ENCODE measurements at regions not wholly inside any gene's neighbourhood (a gene's known extent, or its start where the extent isn't known, plus 50 kb on each side); places are given as distances from the start of the nearest gene placed in this dataset.

DNA sequence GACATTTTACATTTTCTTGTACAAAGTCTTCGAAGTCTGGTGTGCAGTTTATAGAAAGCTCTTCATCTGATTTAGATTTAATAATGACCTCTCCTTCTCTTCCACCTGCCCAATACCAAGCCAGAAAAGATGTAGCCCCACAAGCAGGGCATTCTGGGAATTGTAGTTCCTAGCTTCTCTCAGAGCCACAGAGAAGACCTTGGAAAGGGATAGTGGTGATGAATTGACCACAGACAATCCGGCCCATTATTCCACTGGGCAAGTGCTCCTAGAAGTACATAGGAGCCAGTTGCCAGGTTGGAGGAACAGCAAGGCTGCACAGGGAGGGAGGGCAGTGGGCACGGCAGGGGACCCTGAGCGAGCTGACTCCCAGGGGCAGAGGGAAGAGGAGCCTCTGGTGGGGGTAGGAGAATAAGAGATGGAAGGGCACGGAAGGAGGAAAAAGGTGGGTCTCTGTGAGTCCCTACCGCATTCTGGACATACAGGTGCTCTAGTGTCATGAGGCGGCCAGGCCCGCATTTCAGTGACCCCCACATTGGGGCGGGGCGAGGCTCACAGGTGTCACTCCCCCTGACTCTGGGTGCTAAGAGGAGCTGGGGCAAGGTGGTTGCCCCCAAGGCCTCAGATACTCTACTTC is 152.5 kb upstream of the HAAO start:
- intact Hi-C loops (cut with DNase I; ENCODE audit: low total_unique reads) (loop anchor here (5.0 to 10.0 kb wide), 3 partner anchors 118 to 592 kb away; no protein-coding TSS in a partner anchor), in situ Hi-C loops (cut with MboI; ENCODE audit: low pct_ligation_motif_present in 1 of 4, low pct_unique_long_range_greater_than_20kb in 1 of 4, low sequenced_read_pairs in 3 of 4) (loop anchor here in 3 of 4 donors (10.0 to 25.0 kb wide), 2 partner anchors 108 to 540 kb away; no protein-coding TSS in a partner anchor)
- Histone ChIP-seq H3K27me3 (no peaks in the 10 kb centered on the region), H3K27ac (no peak overlapping the region), H3K9me3 (no peaks in the 10 kb centered on the region), H3K4me1 (peaks cover 0 to 10% (median 9%) of the 10 kb centered on the region in 4 donors), H3K4me3 (no peak overlapping the region), H3K36me3 (no peaks in the 10 kb centered on the region)
- no peak for DNase-seq
- 92 to 93% methylated on average over 1 to 10 of the region's 10 CpGs for WGBS, 2 donors (ENCODE audit: low coverage in 1 of 2)
- no peak for TF ChIP-seq POLR2AphosphoS5 (IDR thresholded peaks at IDR 0.05)
- TF ChIP-seq, protein P1, sequence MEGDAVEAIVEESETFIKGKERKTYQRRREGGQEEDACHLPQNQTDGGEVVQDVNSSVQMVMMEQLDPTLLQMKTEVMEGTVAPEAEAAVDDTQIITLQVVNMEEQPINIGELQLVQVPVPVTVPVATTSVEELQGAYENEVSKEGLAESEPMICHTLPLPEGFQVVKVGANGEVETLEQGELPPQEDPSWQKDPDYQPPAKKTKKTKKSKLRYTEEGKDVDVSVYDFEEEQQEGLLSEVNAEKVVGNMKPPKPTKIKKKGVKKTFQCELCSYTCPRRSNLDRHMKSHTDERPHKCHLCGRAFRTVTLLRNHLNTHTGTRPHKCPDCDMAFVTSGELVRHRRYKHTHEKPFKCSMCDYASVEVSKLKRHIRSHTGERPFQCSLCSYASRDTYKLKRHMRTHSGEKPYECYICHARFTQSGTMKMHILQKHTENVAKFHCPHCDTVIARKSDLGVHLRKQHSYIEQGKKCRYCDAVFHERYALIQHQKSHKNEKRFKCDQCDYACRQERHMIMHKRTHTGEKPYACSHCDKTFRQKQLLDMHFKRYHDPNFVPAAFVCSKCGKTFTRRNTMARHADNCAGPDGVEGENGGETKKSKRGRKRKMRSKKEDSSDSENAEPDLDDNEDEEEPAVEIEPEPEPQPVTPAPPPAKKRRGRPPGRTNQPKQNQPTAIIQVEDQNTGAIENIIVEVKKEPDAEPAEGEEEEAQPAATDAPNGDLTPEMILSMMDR (IDR thresholded peaks at IDR 0.05), result no peak
- TF ChIP-seq POLR2A (IDR thresholded peaks at IDR 0.05), result no peak
- no peak for TF ChIP-seq EP300 (IDR thresholded peaks at IDR 0.05; ENCODE audit: low read depth)

DNA sequence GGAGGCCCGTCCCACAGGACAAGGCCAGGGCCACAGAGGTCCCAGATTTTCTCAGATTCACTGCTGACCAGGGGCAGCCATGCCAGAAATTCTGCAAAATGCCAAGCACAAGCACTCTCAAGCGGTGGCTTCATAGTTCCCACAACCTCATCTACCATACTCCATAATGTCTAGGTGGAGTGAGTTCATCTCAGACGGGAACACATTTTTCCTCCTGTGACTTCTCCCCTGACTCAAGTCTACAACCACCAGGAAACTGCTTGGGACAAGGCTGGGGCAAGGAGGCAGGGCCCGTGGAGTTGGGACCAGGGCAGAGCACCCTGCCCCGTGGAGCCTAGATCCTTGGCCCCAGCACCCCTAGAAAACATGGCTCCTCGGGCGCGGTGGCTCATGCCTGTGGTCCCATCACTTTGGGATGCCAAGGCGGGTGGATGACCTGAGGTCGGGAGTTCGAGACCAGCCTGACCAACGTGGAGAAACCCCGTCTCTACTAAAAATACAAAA is 150.7 kb upstream of the HAAO start:
- in situ Hi-C loops (cut with MboI; ENCODE audit: low pct_ligation_motif_present in 1 of 4, low pct_unique_long_range_greater_than_20kb in 1 of 4, low sequenced_read_pairs in 3 of 4), result loop anchor here in 3 of 4 donors (10.0 to 25.0 kb wide), 2 partner anchors 106 to 542 kb away; no protein-coding TSS in a partner anchor
- H3K27ac ChIP-seq, result no peak overlapping the region
- TF ChIP-seq POLR2AphosphoS5 (IDR thresholded peaks at IDR 0.05) (no peak), EP300 (IDR thresholded peaks at IDR 0.05; ENCODE audit: low read depth) (no peak)
- H3K4me1 ChIP-seq, result peaks cover 2 to 23% (median 22%) of the 10 kb centered on the region in 4 donors
- no peaks in the 10 kb centered on the region for H3K36me3 ChIP-seq
- WGBS, 2 donors (ENCODE audit: low coverage in 1 of 2), result 90% methylated on average over 13 of the region's 13 CpGs; no CpG with 5 or more reads in 1 of the 2 donors
- intact Hi-C loops (cut with DNase I; ENCODE audit: low total_unique reads), result loop anchor here (10.0 kb wide), 1 partner anchor 542 kb away; no protein-coding TSS in a partner anchor
- no peaks in the 10 kb centered on the region for H3K9me3 ChIP-seq
- no peak overlapping the region for H3K4me3 ChIP-seq
- no peak for DNase-seq
- no peaks in the 10 kb centered on the region for H3K27me3 ChIP-seq

DNA sequence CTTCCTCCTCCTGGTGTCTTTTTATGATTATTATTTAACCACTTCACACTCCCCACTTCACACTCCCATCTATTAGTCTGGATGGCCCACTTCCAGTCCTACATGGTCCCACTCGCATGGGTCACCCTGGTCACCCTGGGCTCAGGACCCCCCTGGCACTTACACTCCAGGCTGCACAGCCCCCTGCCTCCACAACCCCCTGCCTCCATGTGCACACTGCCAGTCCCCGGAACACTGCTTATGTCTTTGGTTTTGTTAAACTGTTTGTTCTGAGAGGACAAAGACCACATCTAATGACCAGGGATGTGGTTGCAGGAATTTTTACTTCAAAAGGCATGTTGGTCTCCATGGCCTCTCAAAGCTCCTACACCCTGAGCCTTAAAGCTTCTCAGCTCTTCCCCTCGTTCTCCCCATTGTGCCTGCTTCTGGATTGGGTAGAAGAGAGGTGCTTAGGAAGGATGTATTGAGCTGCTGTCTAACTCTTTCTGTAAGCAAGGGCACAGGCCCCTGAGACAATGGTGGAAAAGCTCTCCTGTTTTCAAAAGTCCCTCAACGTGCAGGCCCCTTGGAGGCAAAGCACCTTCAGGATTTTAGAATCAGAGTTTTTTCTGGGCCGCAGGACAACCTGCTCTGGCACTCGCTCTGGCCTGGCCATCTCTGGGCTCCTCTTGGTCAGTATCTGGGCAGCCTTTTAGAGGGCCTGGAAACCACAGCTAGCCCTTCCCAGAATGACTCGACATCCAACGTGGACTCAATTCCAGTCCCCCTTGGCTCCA is 150.0 kb upstream of the HAAO start:
- Histone ChIP-seq H3K27me3 (no peaks in the 10 kb centered on the region), H3K27ac (no peak overlapping the region), H3K9me3 (no peaks in the 10 kb centered on the region), H3K4me1 (peaks cover 2 to 23% (median 22%) of the 10 kb centered on the region in 4 donors), H3K36me3 (no peaks in the 10 kb centered on the region), H3K4me3 (no peak overlapping the region)
- intact Hi-C loops (cut with DNase I; ENCODE audit: low total_unique reads), result loop anchor here (10.0 kb wide), 1 partner anchor 542 kb away; no protein-coding TSS in a partner anchor
- WGBS, 2 donors (ENCODE audit: low coverage in 1 of 2), result 87 to 94% methylated on average over 4 to 8 of the region's 8 CpGs
- in situ Hi-C loops (cut with MboI; ENCODE audit: low pct_ligation_motif_present in 1 of 4, low pct_unique_long_range_greater_than_20kb in 1 of 4, low sequenced_read_pairs in 3 of 4), result loop anchor here in 3 of 4 donors (10.0 to 25.0 kb wide), 2 partner anchors 105 to 542 kb away; no protein-coding TSS in a partner anchor
- TF ChIP-seq POLR2AphosphoS5 (IDR thresholded peaks at IDR 0.05) (no peak), POLR2A (IDR thresholded peaks at IDR 0.05) (no peak), EP300 (IDR thresholded peaks at IDR 0.05; ENCODE audit: low read depth) (no peak)
- TF ChIP-seq, protein P1 (IDR thresholded peaks at IDR 0.05), result no peak
- no peak for DNase-seq

DNA sequence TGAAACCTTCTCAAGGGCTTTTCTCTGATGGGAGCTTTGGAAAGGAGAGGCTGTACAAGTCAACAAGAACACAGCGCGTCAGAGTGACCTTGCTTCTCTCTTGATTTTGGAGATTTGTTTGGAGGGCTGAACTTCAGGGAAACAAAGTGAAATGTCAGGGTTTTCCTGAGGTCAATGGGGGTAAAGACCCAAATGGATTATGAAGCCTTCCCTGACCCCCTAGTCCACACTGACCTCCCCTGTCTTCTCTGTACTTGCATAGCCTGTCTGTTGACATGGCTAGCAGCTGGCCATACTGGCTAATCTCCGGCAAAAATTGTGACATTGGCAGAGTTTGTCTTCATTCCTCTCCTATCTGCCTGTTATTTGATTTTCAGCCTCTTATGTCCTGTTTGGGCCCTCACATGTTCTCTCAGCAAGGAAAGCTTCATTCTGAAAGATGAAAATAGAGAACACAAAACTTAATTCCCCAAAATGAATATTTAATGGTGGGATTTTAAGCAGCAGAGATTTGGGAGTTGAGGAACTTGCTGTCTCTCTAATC is 149.3 kb upstream of the HAAO start:
- TF ChIP-seq EP300 (IDR thresholded peaks at IDR 0.05; ENCODE audit: low read depth) (no peak), POLR2AphosphoS5 (IDR thresholded peaks at IDR 0.05) (no peak)
- TF ChIP-seq, protein P1 (IDR thresholded peaks at IDR 0.05), result no peak
- no peaks in the 10 kb centered on the region for H3K36me3 ChIP-seq
- no peak for DNase-seq
- 91 to 100% methylated on average over 3 of the region's 3 CpGs for WGBS, 2 donors (ENCODE audit: low coverage in 1 of 2)
- H3K27ac ChIP-seq, result no peak overlapping the region
- intact Hi-C loops (cut with DNase I; ENCODE audit: low total_unique reads), result loop anchor here (10.0 kb wide), 1 partner anchor 543 kb away; no protein-coding TSS in a partner anchor
- H3K4me3 ChIP-seq, result no peak overlapping the region
- no peaks in the 10 kb centered on the region for H3K9me3 ChIP-seq
- H3K27me3 ChIP-seq, result no peaks in the 10 kb centered on the region
- H3K4me1 ChIP-seq, result peaks cover 2 to 18% (median 18%) of the 10 kb centered on the region in 4 donors
- in situ Hi-C loops (cut with MboI; ENCODE audit: low pct_ligation_motif_present in 1 of 4, low pct_unique_long_range_greater_than_20kb in 1 of 4, low sequenced_read_pairs in 3 of 4), result loop anchor here in 3 of 4 donors (10.0 to 25.0 kb wide), 2 partner anchors 104 to 543 kb away; no protein-coding TSS in a partner anchor

All from transverse colon (tissue), 4 donors.